ENCODE measurements at regions not wholly inside any gene's neighbourhood (a gene's known extent, or its start where the extent isn't known, plus 50 kb on each side); places are given as distances from the start of the nearest gene placed in this dataset.
"Not testable (repeated sequence)": the region's sequence is repeated elsewhere in the genome, so short reads cannot be mapped to it uniquely, and the experiment has no call there.

DNA sequence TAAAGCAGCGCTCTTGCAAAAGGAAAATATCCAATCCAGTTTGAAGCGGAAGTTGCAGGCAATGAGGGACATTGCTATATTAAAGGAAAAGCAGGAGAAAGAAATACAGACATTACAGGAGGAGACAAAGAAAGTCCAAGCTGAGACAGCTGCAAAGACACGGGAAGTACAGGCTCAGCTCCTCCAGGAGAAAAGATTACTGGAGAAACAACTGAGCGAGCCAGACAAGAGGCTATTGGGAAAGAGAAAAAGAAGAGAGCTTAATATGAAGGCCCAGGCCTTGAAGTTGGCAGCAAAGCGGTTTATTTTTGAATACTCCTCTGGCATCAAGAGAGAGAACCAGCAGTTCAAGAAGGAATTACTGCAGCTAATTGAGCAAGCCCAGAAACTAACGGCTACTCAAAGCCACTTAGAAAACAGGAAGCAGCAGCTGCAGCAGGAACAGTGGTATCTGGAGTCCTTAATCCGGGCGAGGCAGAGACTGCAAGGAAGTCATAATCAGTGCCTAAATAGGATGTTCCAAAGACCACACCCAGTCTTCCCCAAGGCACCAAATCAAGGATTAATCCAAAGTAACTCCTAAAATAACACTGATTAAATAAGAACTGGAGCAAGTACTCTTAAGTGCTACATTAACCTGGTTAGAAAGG is 298.0 kb downstream of the LHFPL1 start:
- not testable (repeated sequence) for DNase-seq; H2BK12ac ChIP-seq (ENCODE audit: low read length in 2 of 2); H3K9me3 ChIP-seq (ENCODE audit: control insufficient read depth, low read length); H3K4ac ChIP-seq (ENCODE audit: low read depth in 1 of 2, low read length in 2 of 2); H3K4me3 ChIP-seq (ENCODE audit: insufficient read depth in 1 of 2, low read depth in 1 of 2, low read length in 2 of 2); H3K23ac ChIP-seq (ENCODE audit: low read length in 2 of 2); H4K8ac ChIP-seq (ENCODE audit: low read length); H3K36me3 ChIP-seq (ENCODE audit: control insufficient read depth in 1 of 2, insufficient read depth in 2 of 2, low read depth in 1 of 2, low read length in 2 of 2); H2BK120ac ChIP-seq (ENCODE audit: low read depth, low read length); H3K27ac ChIP-seq (ENCODE audit: low read length, poor library complexity, severe bottlenecking); H3K4me1 ChIP-seq (ENCODE audit: control insufficient read depth, insufficient read depth, low read depth, low read length); H3K4me2 ChIP-seq (ENCODE audit: low read length, poor library complexity, severe bottlenecking); H3K18ac ChIP-seq (ENCODE audit: low read depth in 1 of 2, low read length in 2 of 2); H2BK5ac ChIP-seq (ENCODE audit: low read depth, low read length, poor library complexity, severe bottlenecking); H2AK5ac ChIP-seq (ENCODE audit: low read length, severe bottlenecking); H3K79me1 ChIP-seq (replicated peaks; ENCODE audit: low read length, poor library complexity, severe bottlenecking); H3K27me3 ChIP-seq (ENCODE audit: control insufficient read depth in 1 of 2, insufficient read depth in 1 of 2, low read length in 2 of 2); H3K9ac ChIP-seq (ENCODE audit: low read length); H2BK15ac ChIP-seq (ENCODE audit: low read depth, poor library complexity, severe bottlenecking); H2AFZ ChIP-seq (ENCODE audit: low read depth, low read length); H3K14ac ChIP-seq (ENCODE audit: low read length in 2 of 2); H4K91ac ChIP-seq (ENCODE audit: low read length)
- WGBS, result 69% methylated on average over 6 of the region's 8 CpGs

GRCh38 chrX:112380541-112381278 is 298.1 kb upstream of the TRPC5 start:
- Histone ChIP-seq H2AK5ac (ENCODE audit: low read length, severe bottlenecking) (no peak overlapping the region), H2BK120ac (ENCODE audit: low read depth, low read length) (no peak overlapping the region), H4K91ac (ENCODE audit: low read length) (no peak overlapping the region), H3K4me2 (ENCODE audit: low read length, poor library complexity, severe bottlenecking) (no peak overlapping the region), H3K27me3 (ENCODE audit: control insufficient read depth in 1 of 2, insufficient read depth in 1 of 2, low read length in 2 of 2) (peaks cover 0 to 4% of the 10 kb centered on the region in 2 experiments), H2AFZ (ENCODE audit: low read depth, low read length) (no peak overlapping the region), H4K8ac (ENCODE audit: low read length) (no peak overlapping the region), H2BK12ac (ENCODE audit: low read length in 2 of 2) (no peak overlapping the region), H3K14ac (ENCODE audit: low read length in 2 of 2) (no peak overlapping the region), H3K36me3 (ENCODE audit: control insufficient read depth in 1 of 2, insufficient read depth in 2 of 2, low read depth in 1 of 2, low read length in 2 of 2) (no peaks in the 10 kb centered on the region), H3K4ac (ENCODE audit: low read depth in 1 of 2, low read length in 2 of 2) (no peak overlapping the region), H2BK5ac (ENCODE audit: low read depth, low read length, poor library complexity, severe bottlenecking) (no peak overlapping the region), H3K4me3 (ENCODE audit: insufficient read depth in 1 of 2, low read depth in 1 of 2, low read length in 2 of 2) (no peak overlapping the region), H3K9me3 (ENCODE audit: control insufficient read depth, low read length) (no peaks in the 10 kb centered on the region), H3K27ac (ENCODE audit: low read length, poor library complexity, severe bottlenecking) (no peak overlapping the region), H3K4me1 (ENCODE audit: control insufficient read depth, insufficient read depth, low read depth, low read length) (no peaks in the 10 kb centered on the region), H3K9ac (ENCODE audit: low read length) (no peak overlapping the region), H3K18ac (ENCODE audit: low read depth in 1 of 2, low read length in 2 of 2) (no peak overlapping the region), H3K23ac (ENCODE audit: low read length in 2 of 2) (no peak overlapping the region), H3K79me1 (replicated peaks; ENCODE audit: low read length, poor library complexity, severe bottlenecking) (no peaks in the 10 kb centered on the region), H2BK15ac (ENCODE audit: low read depth, poor library complexity, severe bottlenecking) (no peak overlapping the region)
- DNase-seq, result no peak
- 92% methylated on average over 32 of the region's 39 CpGs for WGBS

DNA sequence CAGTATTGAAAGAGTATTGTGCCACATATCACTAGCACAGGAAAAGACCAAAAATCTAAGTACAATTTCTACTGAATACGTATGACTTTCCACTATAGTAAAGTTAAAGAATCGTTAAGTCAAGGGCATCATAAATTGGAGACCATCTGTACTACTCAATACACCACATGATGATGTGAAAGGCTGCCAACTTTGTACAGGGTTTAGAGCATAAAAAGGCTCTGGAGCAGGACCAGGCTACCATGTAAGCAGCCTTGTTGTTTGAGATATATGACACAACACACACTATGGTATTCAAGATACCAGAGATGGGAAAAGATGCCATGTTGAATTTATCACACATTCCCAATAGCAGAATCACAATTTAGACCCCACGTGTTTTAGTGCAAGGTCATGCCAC is 294.9 kb upstream of the TRPC5 start:
- H3K18ac ChIP-seq (ENCODE audit: low read depth in 1 of 2, low read length in 2 of 2), result no peak overlapping the region
- no peak overlapping the region for H3K23ac ChIP-seq (ENCODE audit: low read length in 2 of 2)
- no peak overlapping the region for H3K27ac ChIP-seq (ENCODE audit: low read length, poor library complexity, severe bottlenecking)
- no peaks in the 10 kb centered on the region for H3K79me1 ChIP-seq (replicated peaks; ENCODE audit: low read length, poor library complexity, severe bottlenecking)
- H4K8ac ChIP-seq (ENCODE audit: low read length), result no peak overlapping the region
- no peak overlapping the region for H3K4me3 ChIP-seq (ENCODE audit: insufficient read depth in 1 of 2, low read depth in 1 of 2, low read length in 2 of 2)
- H3K4me1 ChIP-seq (ENCODE audit: control insufficient read depth, insufficient read depth, low read depth, low read length), result no peaks in the 10 kb centered on the region
- no peak overlapping the region for H3K9ac ChIP-seq (ENCODE audit: low read length)
- H3K9me3 ChIP-seq (ENCODE audit: control insufficient read depth, low read length), result no peaks in the 10 kb centered on the region
- H3K4ac ChIP-seq (ENCODE audit: low read depth in 1 of 2, low read length in 2 of 2), result no peak overlapping the region
- H3K27me3 ChIP-seq (ENCODE audit: control insufficient read depth in 1 of 2, insufficient read depth in 1 of 2, low read length in 2 of 2), result peaks cover 0 to 7% of the 10 kb centered on the region in 2 experiments
- no peak overlapping the region for H3K4me2 ChIP-seq (ENCODE audit: low read length, poor library complexity, severe bottlenecking)
- H4K91ac ChIP-seq (ENCODE audit: low read length), result no peak overlapping the region
- H2BK15ac ChIP-seq (ENCODE audit: low read depth, poor library complexity, severe bottlenecking), result no peak overlapping the region
- no peak overlapping the region for H2BK12ac ChIP-seq (ENCODE audit: low read length in 2 of 2)
- H2BK5ac ChIP-seq (ENCODE audit: low read depth, low read length, poor library complexity, severe bottlenecking), result no peak overlapping the region
- no peak overlapping the region for H2BK120ac ChIP-seq (ENCODE audit: low read depth, low read length)
- H2AFZ ChIP-seq (ENCODE audit: low read depth, low read length), result no peak overlapping the region
- H2AK5ac ChIP-seq (ENCODE audit: low read length, severe bottlenecking), result no peak overlapping the region
- DNase-seq, result no peak
- WGBS, result 86% methylated on average over 1 of the region's 3 CpGs
- no peaks in the 10 kb centered on the region for H3K36me3 ChIP-seq (ENCODE audit: control insufficient read depth in 1 of 2, insufficient read depth in 2 of 2, low read depth in 1 of 2, low read length in 2 of 2)
- H3K14ac ChIP-seq (ENCODE audit: low read length in 2 of 2), result no peak overlapping the region

DNA sequence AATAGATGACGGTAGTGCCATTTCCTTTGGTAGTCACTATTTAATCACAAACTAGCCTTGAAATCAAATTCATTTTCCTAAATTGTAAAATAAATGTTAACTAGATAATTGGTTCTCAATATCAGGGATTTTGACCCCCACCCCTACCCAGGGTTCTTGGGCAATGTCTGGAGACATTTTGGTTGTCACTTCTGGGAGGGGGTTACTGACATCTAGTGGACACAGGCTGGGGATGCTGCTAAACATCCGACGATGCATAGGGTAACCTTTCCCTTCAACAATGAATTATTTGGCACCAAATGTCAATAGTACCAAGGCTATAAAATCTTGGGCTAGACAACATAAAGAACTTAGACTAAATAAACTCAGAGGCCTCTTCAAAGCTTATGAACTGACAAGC is 285.8 kb upstream of the TRPC5 start:
- no peaks in the 10 kb centered on the region for H3K4me1 ChIP-seq (ENCODE audit: control insufficient read depth, insufficient read depth, low read depth, low read length)
- no peak overlapping the region for H3K4ac ChIP-seq (ENCODE audit: low read depth in 1 of 2, low read length in 2 of 2)
- H2BK12ac ChIP-seq (ENCODE audit: low read length in 2 of 2), result no peak overlapping the region
- no peaks in the 10 kb centered on the region for H3K36me3 ChIP-seq (ENCODE audit: control insufficient read depth in 1 of 2, insufficient read depth in 2 of 2, low read depth in 1 of 2, low read length in 2 of 2)
- no peak for DNase-seq
- H2BK120ac ChIP-seq (ENCODE audit: low read depth, low read length), result no peak overlapping the region
- H2BK5ac ChIP-seq (ENCODE audit: low read depth, low read length, poor library complexity, severe bottlenecking), result no peak overlapping the region
- no peak overlapping the region for H4K91ac ChIP-seq (ENCODE audit: low read length)
- H3K4me2 ChIP-seq (ENCODE audit: low read length, poor library complexity, severe bottlenecking), result no peak overlapping the region
- H2AK5ac ChIP-seq (ENCODE audit: low read length, severe bottlenecking), result no peak overlapping the region
- H2AFZ ChIP-seq (ENCODE audit: low read depth, low read length), result no peak overlapping the region
- no peaks in the 10 kb centered on the region for H3K79me1 ChIP-seq (replicated peaks; ENCODE audit: low read length, poor library complexity, severe bottlenecking)
- H2BK15ac ChIP-seq (ENCODE audit: low read depth, poor library complexity, severe bottlenecking), result no peak overlapping the region
- H3K9ac ChIP-seq (ENCODE audit: low read length), result no peak overlapping the region
- no peak overlapping the region for H4K8ac ChIP-seq (ENCODE audit: low read length)
- no peak overlapping the region for H3K27ac ChIP-seq (ENCODE audit: low read length, poor library complexity, severe bottlenecking)
- no peaks in the 10 kb centered on the region for H3K9me3 ChIP-seq (ENCODE audit: control insufficient read depth, low read length)
- WGBS, result no CpG with 5 or more reads among the region's 3 CpGs
- H3K18ac ChIP-seq (ENCODE audit: low read depth in 1 of 2, low read length in 2 of 2), result no peak overlapping the region
- no peak overlapping the region for H3K14ac ChIP-seq (ENCODE audit: low read length in 2 of 2)
- peaks cover 0 to 38% of the 10 kb centered on the region in 2 experiments for H3K27me3 ChIP-seq (ENCODE audit: control insufficient read depth in 1 of 2, insufficient read depth in 1 of 2, low read length in 2 of 2)
- H3K4me3 ChIP-seq (ENCODE audit: insufficient read depth in 1 of 2, low read depth in 1 of 2, low read length in 2 of 2), result no peak overlapping the region
- H3K23ac ChIP-seq (ENCODE audit: low read length in 2 of 2), result no peak overlapping the region
